Activated T-cell treated with anti-CD3 and anti-CD28 coated beads, Interleukin-2, amount 50 U/mL, for 4 hours (primary cell): ENCODE measurements at regions not wholly inside any gene's neighbourhood (a gene's known extent, or its start where the extent isn't known, plus 50 kb on each side); places are given as distances from the start of the nearest gene placed in this dataset.

Experiments
- ATAC-seq, 2 donors: fragments of 200-7000 bp; cut with Tn5 transposase; one replicate each; pipeline ENCODE4 v1.10.0; 2021
- DNase-seq: peaks from one replicate; pipeline ENCODE4 v3.0.0-alpha.2; 2020
- H3K27me3 Mint-ChIP-seq: one replicate; pipeline ENCODE4 v1.8.0; 2021; ENCODE audit warnings: low read depth, mixed read lengths
- H3K36me3 Mint-ChIP-seq: one replicate; pipeline ENCODE4 v1.8.0; 2022; ENCODE audit warnings: mixed read lengths; ENCODE audit not compliant: insufficient read depth
- H3K4me1 Mint-ChIP-seq: one replicate; pipeline ENCODE4 v1.8.0; 2021; ENCODE audit warnings: low read depth, mixed read lengths
- H3K4me3 Mint-ChIP-seq: one replicate; pipeline ENCODE4 v1.8.0; 2021; ENCODE audit warnings: mild to moderate bottlenecking, moderate library complexity, mixed read lengths
- H3K9me3 Mint-ChIP-seq: one replicate; pipeline ENCODE4 v1.8.0; 2021; ENCODE audit warnings: mixed read lengths

GRCh38 chr6:21967056-21967974, 329.5 kb downstream of the PRL start:
- ATAC-seq (no peak), DNase-seq (no peak)
- Mint-ChIP-seq H3K4me1 (no peaks in the 10 kb centered on the region), H3K27me3 (no peaks in the 10 kb centered on the region), H3K9me3 (no peaks in the 10 kb centered on the region), H3K36me3 (no peaks in the 10 kb centered on the region), H3K4me3 (no peak overlapping the region)

DNA sequence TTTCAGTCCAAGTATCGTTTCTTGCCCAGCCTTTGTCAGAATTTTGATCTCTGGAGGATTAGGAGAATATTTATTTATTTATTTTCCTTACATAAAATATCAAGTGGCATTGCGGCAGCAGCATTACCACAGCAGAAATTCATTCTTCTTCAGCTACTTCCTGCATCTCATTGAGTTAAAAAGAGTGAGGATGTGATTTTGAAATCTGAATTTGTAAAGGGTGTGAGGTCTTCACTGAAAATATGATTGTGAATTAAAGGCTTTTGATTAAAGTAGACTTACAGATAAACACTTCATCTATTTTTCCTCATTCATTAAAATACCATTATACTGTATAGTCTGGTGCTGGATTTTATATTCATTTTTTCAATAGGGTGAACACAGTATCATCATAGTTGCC, 328.4 kb downstream of the PRL start:
- no peaks in the 10 kb centered on the region for H3K4me1 Mint-ChIP-seq
- H3K27me3 Mint-ChIP-seq, result no peaks in the 10 kb centered on the region
- no peaks in the 10 kb centered on the region for H3K9me3 Mint-ChIP-seq
- DNase-seq, result no peak
- no peak overlapping the region for H3K4me3 Mint-ChIP-seq
- no peaks in the 10 kb centered on the region for H3K36me3 Mint-ChIP-seq
- no peak for ATAC-seq

DNA sequence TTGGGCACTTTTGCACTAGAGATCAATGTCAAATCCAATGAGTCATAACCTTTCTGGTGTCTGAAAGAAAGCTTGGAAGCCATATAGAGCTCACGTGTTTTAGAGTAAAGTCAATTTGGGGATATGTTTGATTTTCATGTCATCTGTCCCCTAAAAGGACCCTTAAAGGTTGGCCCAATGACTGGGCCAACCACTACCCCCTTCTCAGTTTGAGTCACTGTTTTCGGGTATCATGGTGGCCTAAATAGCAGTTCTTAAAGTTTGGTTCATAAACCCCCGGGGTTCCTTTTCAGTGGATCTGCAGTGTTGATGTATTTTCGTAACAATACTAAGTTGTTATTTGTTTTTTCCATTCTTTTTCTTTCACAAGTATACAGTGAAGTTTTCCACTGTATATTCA, 327.6 kb downstream of the PRL start:
- no peaks in the 10 kb centered on the region for H3K4me1 Mint-ChIP-seq
- ATAC-seq (no peak), DNase-seq (no peak)
- H3K4me3 Mint-ChIP-seq, result no peak overlapping the region
- no peaks in the 10 kb centered on the region for H3K36me3 Mint-ChIP-seq
- H3K27me3 Mint-ChIP-seq, result no peaks in the 10 kb centered on the region
- H3K9me3 Mint-ChIP-seq, result no peaks in the 10 kb centered on the region

DNA sequence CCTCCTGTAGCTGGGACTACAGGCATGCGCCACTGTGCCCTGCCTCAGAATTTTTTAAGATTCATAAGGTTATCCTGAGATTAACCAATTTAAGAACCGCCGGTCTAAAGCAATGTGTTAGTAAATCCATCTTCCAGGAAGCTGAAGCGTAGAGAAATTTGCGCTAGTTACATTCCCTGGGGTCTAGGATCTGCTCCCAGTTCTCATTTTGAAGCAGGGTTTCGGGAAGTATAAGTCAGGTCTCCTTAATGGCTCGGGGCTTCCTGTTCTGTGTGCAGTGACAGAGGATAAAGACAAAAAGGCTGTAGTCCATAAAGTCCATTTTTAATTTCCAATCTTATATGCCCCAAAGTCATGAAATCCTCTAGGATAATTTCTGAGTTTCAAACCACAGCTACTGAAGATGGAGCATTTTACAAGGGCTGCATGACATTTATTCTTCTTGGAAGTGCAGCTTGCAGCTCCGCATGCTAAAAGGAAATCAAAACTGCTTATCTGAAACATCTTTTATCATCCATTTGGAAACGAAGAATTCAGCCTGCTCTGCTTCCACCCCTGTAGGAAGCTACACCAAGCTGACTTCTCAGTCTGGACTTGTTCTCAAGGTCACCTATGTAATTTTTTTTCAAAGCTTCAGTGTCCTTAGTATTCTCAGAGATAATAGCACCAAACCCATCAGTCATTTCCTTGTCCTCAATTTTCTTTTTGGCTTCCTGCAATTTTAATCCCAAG, 326.1 kb downstream of the PRL start:
- H3K27me3 Mint-ChIP-seq, result no peaks in the 10 kb centered on the region
- no peak for ATAC-seq
- no peaks in the 10 kb centered on the region for H3K36me3 Mint-ChIP-seq
- no peaks in the 10 kb centered on the region for H3K4me1 Mint-ChIP-seq
- H3K4me3 Mint-ChIP-seq, result no peak overlapping the region
- DNase-seq, result no peak
- H3K9me3 Mint-ChIP-seq, result no peaks in the 10 kb centered on the region

DNA sequence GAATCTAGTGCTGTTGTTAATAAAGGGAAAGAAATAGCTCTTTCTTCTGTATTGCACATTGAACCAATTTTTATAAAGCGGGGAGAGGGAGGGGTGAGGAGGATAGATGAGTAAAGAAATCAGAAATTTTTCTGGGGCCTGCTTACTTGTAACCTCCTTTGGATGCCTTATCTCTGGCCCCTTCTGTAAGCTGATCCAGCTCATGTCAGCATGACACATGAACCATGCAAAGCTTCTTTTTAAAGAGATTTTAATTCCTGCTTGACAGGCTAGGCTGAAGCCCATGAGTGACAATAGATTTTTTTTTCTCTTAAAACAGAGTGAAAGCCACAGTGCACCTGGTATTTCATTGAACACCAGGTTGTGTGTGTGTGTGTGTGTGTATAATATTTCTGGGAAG, 325.3 kb downstream of the PRL start:
- DNase-seq (no peak), ATAC-seq (no peak)
- H3K9me3 Mint-ChIP-seq, result no peaks in the 10 kb centered on the region
- H3K4me3 Mint-ChIP-seq, result no peak overlapping the region
- H3K27me3 Mint-ChIP-seq, result no peaks in the 10 kb centered on the region
- no peaks in the 10 kb centered on the region for H3K36me3 Mint-ChIP-seq
- no peaks in the 10 kb centered on the region for H3K4me1 Mint-ChIP-seq

DNA sequence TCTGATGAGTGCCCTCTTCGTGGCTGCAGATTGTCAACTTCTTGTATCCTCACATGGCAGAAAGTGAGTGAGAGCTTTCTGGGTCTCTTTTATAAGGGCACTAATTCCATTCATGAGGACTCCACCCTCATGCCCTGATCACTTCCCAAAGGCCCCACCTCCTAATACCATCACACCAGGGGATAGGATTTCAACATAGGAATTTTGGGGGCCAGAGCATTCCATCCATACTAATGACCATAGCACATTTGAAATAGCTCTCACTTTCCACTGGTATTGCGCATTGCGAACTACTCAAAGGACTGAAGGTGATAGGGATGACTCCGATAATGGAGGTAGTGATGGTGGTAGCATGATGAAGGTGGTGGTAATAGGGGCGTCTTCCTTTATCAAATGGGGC, 324.3 kb downstream of the PRL start:
- Mint-ChIP-seq H3K9me3 (no peaks in the 10 kb centered on the region), H3K4me1 (no peaks in the 10 kb centered on the region)

DNA sequence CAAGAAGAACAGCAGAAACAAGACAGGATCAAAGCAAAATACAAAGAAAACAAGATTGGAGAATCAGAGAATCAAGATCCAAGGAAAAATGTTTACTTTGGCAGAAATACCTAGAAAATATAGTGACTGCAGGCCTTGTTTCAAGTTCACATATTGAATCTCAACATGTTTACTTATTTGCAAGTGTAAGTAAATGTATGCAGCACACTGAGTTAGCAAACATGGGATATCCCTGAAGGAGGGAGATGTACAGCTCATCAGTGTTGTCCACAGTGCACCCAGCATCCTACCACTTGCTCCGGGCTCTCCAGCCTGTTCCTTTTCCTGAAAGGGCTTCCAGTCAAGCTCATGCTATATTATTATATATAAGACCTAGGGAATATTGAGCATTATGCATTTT, 319.5 kb downstream of the PRL start:
- no peaks in the 10 kb centered on the region for H3K9me3 Mint-ChIP-seq

More for the DNA sequence above, 324.3 kb downstream of the PRL start:
- ATAC-seq (no peak), DNase-seq (no peak)
- H3K4me3 Mint-ChIP-seq, result no peak overlapping the region
- no peaks in the 10 kb centered on the region for H3K27me3 Mint-ChIP-seq
- H3K36me3 Mint-ChIP-seq, result no peaks in the 10 kb centered on the region

DNA sequence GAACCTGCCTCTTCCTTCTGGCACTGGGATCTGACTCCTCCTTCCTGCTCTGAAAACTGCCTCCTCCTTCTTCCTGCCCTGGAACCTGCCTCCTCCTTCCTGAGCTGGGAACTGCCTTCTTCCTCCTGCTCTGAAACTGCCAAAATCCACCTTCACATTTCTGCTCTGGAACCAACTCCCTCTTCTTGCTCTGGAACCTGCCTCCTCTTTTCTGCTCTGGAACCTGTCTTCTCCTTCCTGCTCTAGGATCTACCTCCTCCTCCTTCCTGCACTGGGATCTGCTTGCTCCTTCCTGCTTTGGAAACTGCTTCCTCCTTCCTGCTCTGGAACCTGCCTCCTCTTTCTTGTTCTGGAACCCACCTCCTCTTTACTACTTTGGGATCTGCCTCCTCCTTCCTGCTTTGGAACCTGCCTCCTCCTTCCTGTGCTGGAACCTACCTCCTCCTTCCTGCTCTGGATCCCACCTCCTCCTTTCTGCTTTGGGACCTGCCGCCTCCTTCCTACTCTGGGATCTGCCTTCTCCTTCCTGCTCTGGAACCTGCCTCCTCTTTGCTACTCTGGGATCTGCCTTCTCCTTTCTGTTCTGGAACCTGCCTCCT, 315.5 kb downstream of the PRL start:
- peaks cover 2% of the 10 kb centered on the region for H3K9me3 Mint-ChIP-seq
- peaks cover 4% of the 10 kb centered on the region for H3K27me3 Mint-ChIP-seq
- no peaks in the 10 kb centered on the region for H3K4me1 Mint-ChIP-seq
- DNase-seq (no peak), ATAC-seq (no peak)
- no peak overlapping the region for H3K4me3 Mint-ChIP-seq
- H3K36me3 Mint-ChIP-seq, result no peaks in the 10 kb centered on the region

More for the DNA sequence above, 319.5 kb downstream of the PRL start:
- Mint-ChIP-seq H3K36me3 (no peaks in the 10 kb centered on the region), H3K4me3 (no peak overlapping the region), H3K4me1 (no peaks in the 10 kb centered on the region), H3K27me3 (peaks cover 3% of the 10 kb centered on the region)
- ATAC-seq (no peak), DNase-seq (no peak)

- no peak for DNase-seq
- H3K27me3 Mint-ChIP-seq, result peaks cover 7% of the 10 kb centered on the region
- H3K36me3 Mint-ChIP-seq, result no peaks in the 10 kb centered on the region
- ATAC-seq, result no peak
- no peak overlapping the region for H3K4me3 Mint-ChIP-seq
- H3K9me3 Mint-ChIP-seq, result peaks cover 2% of the 10 kb centered on the region
- H3K4me1 Mint-ChIP-seq, result peaks cover 10% of the 10 kb centered on the region
Measured at GRCh38 chr6:21984135-21984534, 312.7 kb downstream of the PRL start.

DNA sequence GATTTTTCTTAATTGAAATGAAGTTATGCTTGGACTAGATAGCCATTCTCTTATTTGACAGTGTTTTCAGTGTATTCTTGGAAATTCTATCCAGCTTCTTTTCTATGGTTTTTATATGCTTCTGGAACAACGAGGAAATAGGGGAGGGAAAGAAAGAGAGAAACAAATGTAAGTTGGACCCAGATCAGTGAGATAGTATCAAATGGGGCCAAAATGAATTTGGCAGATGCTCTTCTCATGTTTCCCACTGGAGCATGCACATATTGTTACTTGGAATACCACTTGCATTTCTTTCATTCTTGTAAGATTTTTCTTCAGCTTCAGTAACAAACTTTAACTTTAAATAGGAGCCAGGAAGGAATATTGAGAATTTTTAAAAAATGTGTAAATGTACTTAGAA, 312.3 kb downstream of the PRL start:
- Mint-ChIP-seq H3K4me1 (peaks cover 10% of the 10 kb centered on the region), H3K36me3 (no peaks in the 10 kb centered on the region), H3K9me3 (peaks cover 2% of the 10 kb centered on the region), H3K4me3 (no peak overlapping the region), H3K27me3 (peaks cover 7% of the 10 kb centered on the region)
- ATAC-seq, result no peak
- DNase-seq, result no peak

DNA sequence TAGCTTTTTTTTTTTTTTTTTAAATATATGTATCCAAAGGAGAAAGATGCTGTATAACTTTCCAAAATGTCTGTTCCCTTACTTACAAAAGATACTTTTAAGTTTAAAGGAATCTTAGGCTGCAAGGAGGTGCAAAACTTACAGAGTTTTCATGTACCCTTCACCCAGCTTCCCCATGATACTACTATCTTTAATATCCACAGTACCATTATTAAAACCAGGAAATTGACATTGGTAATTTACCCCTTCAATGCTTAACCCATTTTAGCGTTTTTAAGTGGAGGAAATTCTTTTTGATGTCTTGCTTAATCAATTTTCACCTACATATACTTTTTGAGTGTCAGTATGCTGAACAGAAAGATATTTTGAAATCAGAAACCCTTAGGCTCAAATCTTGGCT, 310.9 kb downstream of the PRL start:
- Mint-ChIP-seq H3K27me3 (peaks cover 7% of the 10 kb centered on the region), H3K4me3 (no peak overlapping the region), H3K4me1 (peaks cover 10% of the 10 kb centered on the region), H3K36me3 (no peaks in the 10 kb centered on the region), H3K9me3 (peaks cover 2% of the 10 kb centered on the region)
- DNase-seq (no peak), ATAC-seq (no peak)

- Mint-ChIP-seq H3K4me1 (peaks cover 10% of the 10 kb centered on the region), H3K27me3 (peaks cover 7% of the 10 kb centered on the region), H3K4me3 (no peak overlapping the region), H3K9me3 (peaks cover 2% of the 10 kb centered on the region), H3K36me3 (no peaks in the 10 kb centered on the region)
- ATAC-seq (no peak), DNase-seq (no peak)
Measured at GRCh38 chr6:21986703-21987102, 310.1 kb downstream of the PRL start.

DNA sequence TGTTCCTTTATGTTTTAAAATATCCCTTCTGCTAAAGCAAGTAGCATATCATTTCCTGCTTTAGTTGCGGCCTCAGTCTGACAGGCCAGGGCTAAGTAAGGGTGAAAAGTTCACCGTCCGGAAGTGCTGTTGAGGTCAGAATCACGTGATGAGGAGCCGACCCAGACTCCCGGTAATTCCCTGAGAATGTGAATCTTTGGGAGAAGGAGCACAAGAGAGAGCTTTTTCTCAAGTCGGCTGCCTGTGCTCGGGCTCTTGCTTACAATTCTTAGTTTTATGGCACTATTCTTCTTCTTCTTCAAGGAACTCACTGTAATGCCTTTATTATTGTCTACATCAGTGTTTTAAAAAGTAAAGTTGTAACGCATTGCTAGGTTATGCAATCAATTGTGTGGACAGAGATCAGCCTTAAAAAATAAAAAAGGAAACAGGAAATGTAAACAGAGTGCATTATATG, 309.3 kb downstream of the PRL start:
- no peak for DNase-seq
- peaks cover 2% of the 10 kb centered on the region for H3K9me3 Mint-ChIP-seq
- H3K36me3 Mint-ChIP-seq, result no peaks in the 10 kb centered on the region
- ATAC-seq, result no peak
- H3K27me3 Mint-ChIP-seq, result peaks cover 7% of the 10 kb centered on the region
- H3K4me1 Mint-ChIP-seq, result peaks cover 10% of the 10 kb centered on the region
- H3K4me3 Mint-ChIP-seq, result no peak overlapping the region

DNA sequence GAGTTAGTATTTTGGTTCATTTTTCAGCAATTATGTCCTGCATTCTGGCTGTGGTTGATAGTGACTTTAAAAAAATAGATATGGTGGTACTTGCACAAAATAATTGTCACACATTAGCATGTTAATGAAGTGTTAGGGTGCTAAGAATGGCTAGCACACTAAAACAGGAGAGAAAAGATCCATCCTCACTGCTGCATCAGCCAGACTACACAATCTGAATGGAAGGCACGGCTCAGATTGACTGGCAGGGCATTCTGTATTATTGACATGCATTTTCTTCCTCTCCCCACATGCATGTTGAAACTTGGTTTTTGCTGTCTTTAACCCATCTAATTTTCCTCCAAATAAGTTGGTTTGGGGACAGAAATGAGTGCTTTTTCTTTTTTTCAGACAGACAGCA, 306.3 kb downstream of the PRL start:
- Mint-ChIP-seq H3K4me3 (no peak overlapping the region), H3K36me3 (no peaks in the 10 kb centered on the region), H3K9me3 (no peaks in the 10 kb centered on the region), H3K27me3 (peaks cover 5% of the 10 kb centered on the region), H3K4me1 (peaks cover 10% of the 10 kb centered on the region)
- no peak for DNase-seq
- no peak for ATAC-seq
